ENCODE measurements at regions not wholly inside any gene's neighbourhood (a gene's known extent, or its start where the extent isn't known, plus 50 kb on each side); places are given as distances from the start of the nearest gene placed in this dataset.

- ChIA-PET CTCF (ENCODE audit: partially characterized antibody) (no interaction called here), POLR2A (ENCODE audit: partially characterized antibody) (no interaction called here)
- peaks cover 0 to 16% (median 9%) of the 10 kb centered on the region in 8 donors for H3K9me3 Mint-ChIP-seq
These were observed 244.3 kb upstream of the ADAMTS9 start for GRCh38 chr3:64932016-64932518.

GRCh38 chr3:64930891-64931290 is 243.1 kb upstream of the ADAMTS9 start:
- Histone ChIP-seq H3K27ac (ENCODE audit: low read depth, low read length) (no peak overlapping the region), H3K36me3 (ENCODE audit: insufficient read depth, low read length) (no peaks in the 10 kb centered on the region), H3K4me3 (ENCODE audit: low read length in 2 of 2) (no peak overlapping the region), H3K9me3 (ENCODE audit: control insufficient read depth in 1 of 2, low read length in 2 of 2) (no peaks in the 10 kb centered on the region), H3K27me3 (ENCODE audit: insufficient read depth, low read length) (no peaks in the 10 kb centered on the region), H3K4me1 (ENCODE audit: insufficient read depth, low read length) (no peaks in the 10 kb centered on the region)
- intact Hi-C loops (cut with micrococcal nuclease), result no loop called here
- H3K4me1 Mint-ChIP-seq, result no peaks in the 10 kb centered on the region
- no peaks in the 10 kb centered on the region for H3K36me3 Mint-ChIP-seq
- H3K9me3 Mint-ChIP-seq, result peaks cover 0 to 16% (median 9%) of the 10 kb centered on the region in 8 donors
- H3K27ac Mint-ChIP-seq, result no peak overlapping the region
- POLR2A ChIA-PET (ENCODE audit: partially characterized antibody), result no interaction called here
- DNase-seq, result no peak
- H3K4me3 Mint-ChIP-seq, result no peak overlapping the region
- H3K27me3 Mint-ChIP-seq, result no peaks in the 10 kb centered on the region
- CTCF ChIA-PET (ENCODE audit: partially characterized antibody), result no interaction called here

More at GRCh38 chr3:64932016-64932518, 244.3 kb upstream of the ADAMTS9 start:
- no peaks in the 10 kb centered on the region for H3K4me1 ChIP-seq (ENCODE audit: insufficient read depth, low read length)
- no peaks in the 10 kb centered on the region for H3K27me3 ChIP-seq (ENCODE audit: insufficient read depth, low read length)
- no peaks in the 10 kb centered on the region for H3K9me3 ChIP-seq (ENCODE audit: control insufficient read depth in 1 of 2, low read length in 2 of 2)
- H3K4me1 Mint-ChIP-seq, result no peaks in the 10 kb centered on the region
- H3K4me3 ChIP-seq (ENCODE audit: low read length in 2 of 2), result no peak overlapping the region
- DNase-seq, result no peak
- intact Hi-C loops (cut with micrococcal nuclease), result no loop called here
- no peak overlapping the region for H3K27ac ChIP-seq (ENCODE audit: low read depth, low read length)
- H3K27me3 Mint-ChIP-seq, result no peaks in the 10 kb centered on the region
- no peak overlapping the region for H3K4me3 Mint-ChIP-seq
- H3K27ac Mint-ChIP-seq, result no peak overlapping the region
- no peaks in the 10 kb centered on the region for H3K36me3 Mint-ChIP-seq
- H3K36me3 ChIP-seq (ENCODE audit: insufficient read depth, low read length), result no peaks in the 10 kb centered on the region

DNA sequence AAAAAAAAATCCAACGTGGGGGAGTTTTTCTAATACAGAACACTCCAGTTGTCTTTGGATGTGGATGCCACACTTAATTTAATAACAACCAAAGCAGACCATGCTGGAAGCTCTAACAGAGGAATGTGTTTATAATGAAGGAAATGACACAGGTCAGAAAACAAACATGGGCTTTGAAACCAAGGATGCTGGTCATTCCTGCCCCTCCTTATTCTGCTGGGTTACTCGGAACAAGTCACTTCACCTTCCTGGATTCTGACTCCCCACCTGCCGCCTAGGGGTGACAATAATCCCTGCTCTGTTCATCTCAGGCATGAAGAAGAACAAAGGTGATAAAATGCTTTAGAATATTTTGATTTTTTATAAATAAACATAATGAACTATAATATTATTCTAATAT is 240.9 kb upstream of the ADAMTS9 start:
- H3K27me3 ChIP-seq (ENCODE audit: insufficient read depth, low read length), result no peaks in the 10 kb centered on the region
- no peaks in the 10 kb centered on the region for H3K4me1 ChIP-seq (ENCODE audit: insufficient read depth, low read length)
- ChIA-PET POLR2A (ENCODE audit: partially characterized antibody) (no interaction called here), CTCF (ENCODE audit: partially characterized antibody) (no interaction called here)
- Mint-ChIP-seq H3K4me1 (no peaks in the 10 kb centered on the region), H3K4me3 (no peak overlapping the region), H3K27me3 (no peaks in the 10 kb centered on the region), H3K36me3 (no peaks in the 10 kb centered on the region), H3K27ac (no peak overlapping the region), H3K9me3 (peaks cover 0 to 16% (median 8%) of the 10 kb centered on the region in 8 donors)
- no peaks in the 10 kb centered on the region for H3K36me3 ChIP-seq (ENCODE audit: insufficient read depth, low read length)
- intact Hi-C loops (cut with micrococcal nuclease), result no loop called here
- H3K4me3 ChIP-seq (ENCODE audit: low read length in 2 of 2), result no peak overlapping the region
- H3K27ac ChIP-seq (ENCODE audit: low read depth, low read length), result no peak overlapping the region
- no peak for DNase-seq
- no peaks in the 10 kb centered on the region for H3K9me3 ChIP-seq (ENCODE audit: control insufficient read depth in 1 of 2, low read length in 2 of 2)

GRCh38 chr3:64927689-64928088 is 239.9 kb upstream of the ADAMTS9 start:
- Mint-ChIP-seq H3K27ac (no peak overlapping the region), H3K4me1 (no peaks in the 10 kb centered on the region), H3K36me3 (no peaks in the 10 kb centered on the region), H3K9me3 (peaks cover 0 to 13% (median 4%) of the 10 kb centered on the region in 8 donors), H3K4me3 (no peak overlapping the region), H3K27me3 (no peaks in the 10 kb centered on the region)
- H3K4me3 ChIP-seq (ENCODE audit: low read length in 2 of 2), result no peak overlapping the region
- no peaks in the 10 kb centered on the region for H3K9me3 ChIP-seq (ENCODE audit: control insufficient read depth in 1 of 2, low read length in 2 of 2)
- DNase-seq, result no peak
- ChIA-PET CTCF (ENCODE audit: partially characterized antibody) (no interaction called here), POLR2A (ENCODE audit: partially characterized antibody) (no interaction called here)
- intact Hi-C loops (cut with micrococcal nuclease), result no loop called here
- H3K4me1 ChIP-seq (ENCODE audit: insufficient read depth, low read length), result no peaks in the 10 kb centered on the region
- no peaks in the 10 kb centered on the region for H3K36me3 ChIP-seq (ENCODE audit: insufficient read depth, low read length)
- H3K27me3 ChIP-seq (ENCODE audit: insufficient read depth, low read length), result no peaks in the 10 kb centered on the region
- H3K27ac ChIP-seq (ENCODE audit: low read depth, low read length), result no peak overlapping the region

- H3K4me3 ChIP-seq (ENCODE audit: low read length in 2 of 2), result no peak overlapping the region
- DNase-seq, result no peak
- Mint-ChIP-seq H3K36me3 (no peaks in the 10 kb centered on the region), H3K9me3 (peaks cover 0 to 9% (median under 1%) of the 10 kb centered on the region in 8 donors), H3K4me1 (no peaks in the 10 kb centered on the region), H3K27ac (no peak overlapping the region), H3K27me3 (no peaks in the 10 kb centered on the region), H3K4me3 (no peak overlapping the region)
- intact Hi-C loops (cut with micrococcal nuclease), result no loop called here
- no peaks in the 10 kb centered on the region for H3K4me1 ChIP-seq (ENCODE audit: insufficient read depth, low read length)
- H3K27ac ChIP-seq (ENCODE audit: low read depth, low read length), result no peak overlapping the region
- no peaks in the 10 kb centered on the region for H3K9me3 ChIP-seq (ENCODE audit: control insufficient read depth in 1 of 2, low read length in 2 of 2)
- H3K27me3 ChIP-seq (ENCODE audit: insufficient read depth, low read length), result no peaks in the 10 kb centered on the region
- CTCF ChIA-PET (ENCODE audit: partially characterized antibody), result no interaction called here
- no peaks in the 10 kb centered on the region for H3K36me3 ChIP-seq (ENCODE audit: insufficient read depth, low read length)
- POLR2A ChIA-PET (ENCODE audit: partially characterized antibody), result no interaction called here
These were observed 237.8 kb upstream of the ADAMTS9 start for GRCh38 chr3:64925575-64925974.

- CTCF ChIA-PET (ENCODE audit: partially characterized antibody), result interaction anchor here (0.7 kb wide), 1 partner anchor 8 kb away, joined by 3 read pairs; no protein-coding TSS in a partner anchor
These were observed 237.2 kb upstream of the ADAMTS9 start for GRCh38 chr3:64924961-64925360.

GRCh38 chr3:64922213-64922612 is 234.4 kb upstream of the ADAMTS9 start:
- no peak overlapping the region for H3K4me3 ChIP-seq (ENCODE audit: low read length in 2 of 2)
- Mint-ChIP-seq H3K4me3 (no peak overlapping the region), H3K36me3 (no peaks in the 10 kb centered on the region), H3K27me3 (no peaks in the 10 kb centered on the region), H3K9me3 (peaks cover 0 to 5% (median 0%) of the 10 kb centered on the region in 8 donors), H3K27ac (no peak overlapping the region), H3K4me1 (no peaks in the 10 kb centered on the region)
- no peaks in the 10 kb centered on the region for H3K27me3 ChIP-seq (ENCODE audit: insufficient read depth, low read length)
- ChIA-PET POLR2A (ENCODE audit: partially characterized antibody) (no interaction called here), CTCF (ENCODE audit: partially characterized antibody) (no interaction called here)
- H3K36me3 ChIP-seq (ENCODE audit: insufficient read depth, low read length), result no peaks in the 10 kb centered on the region
- no peak overlapping the region for H3K27ac ChIP-seq (ENCODE audit: low read depth, low read length)
- intact Hi-C loops (cut with micrococcal nuclease), result no loop called here
- no peaks in the 10 kb centered on the region for H3K9me3 ChIP-seq (ENCODE audit: control insufficient read depth in 1 of 2, low read length in 2 of 2)
- no peak for DNase-seq
- H3K4me1 ChIP-seq (ENCODE audit: insufficient read depth, low read length), result no peaks in the 10 kb centered on the region

More at GRCh38 chr3:64924961-64925360, 237.2 kb upstream of the ADAMTS9 start:
- no peak overlapping the region for H3K4me3 ChIP-seq (ENCODE audit: low read length in 2 of 2)
- H3K27ac ChIP-seq (ENCODE audit: low read depth, low read length), result no peak overlapping the region
- no peak overlapping the region for H3K27ac Mint-ChIP-seq
- H3K4me1 Mint-ChIP-seq, result no peaks in the 10 kb centered on the region
- no peaks in the 10 kb centered on the region for H3K36me3 ChIP-seq (ENCODE audit: insufficient read depth, low read length)
- no peaks in the 10 kb centered on the region for H3K9me3 ChIP-seq (ENCODE audit: control insufficient read depth in 1 of 2, low read length in 2 of 2)
- H3K9me3 Mint-ChIP-seq, result peaks cover 0 to 5% (median 0%) of the 10 kb centered on the region in 8 donors
- no peaks in the 10 kb centered on the region for H3K27me3 ChIP-seq (ENCODE audit: insufficient read depth, low read length)
- no peak for DNase-seq
- no peaks in the 10 kb centered on the region for H3K27me3 Mint-ChIP-seq
- no peaks in the 10 kb centered on the region for H3K36me3 Mint-ChIP-seq
- intact Hi-C loops (cut with micrococcal nuclease), result no loop called here
- H3K4me3 Mint-ChIP-seq, result no peak overlapping the region
- H3K4me1 ChIP-seq (ENCODE audit: insufficient read depth, low read length), result no peaks in the 10 kb centered on the region
- POLR2A ChIA-PET (ENCODE audit: partially characterized antibody), result no interaction called here

Measured in CD4-positive, alpha-beta memory T cell (primary cell).